SK-N-SH treated with all-trans-retinoic acid at 6 μM for 48 hours (cell line): ENCODE measurements at regions not wholly inside any gene's neighbourhood (a gene's known extent, or its start where the extent isn't known, plus 50 kb on each side); places are given as distances from the start of the nearest gene placed in this dataset.

ENCODE experiments used
- ATAC-seq: fragments of 200-7000 bp; cut with Tn5 transposase; 3 replicates; pipeline ENCODE4 v1.9.1; 2020; ENCODE audit warnings: mild to moderate bottlenecking, moderate library complexity
- ARNTL ChIP-seq: fragments of 450-650 bp; formaldehyde crosslinking; IDR thresholded peaks from 2 replicates; pipeline ENCODE4 v1.5.0; 2020; ENCODE audit warnings: low read depth, mild to moderate bottlenecking, moderate library complexity, borderline replicate concordance
- BACH2 ChIP-seq: fragments of 250-450 bp; sonication (Bioruptor Pico); IDR thresholded peaks from 2 replicates; pipeline ENCODE4 v1.9.0; 2021; ENCODE audit warnings: mild to moderate bottlenecking, borderline replicate concordance
- CREB5 ChIP-seq: fragments of 250-450 bp; sonication (Bioruptor Pico); IDR thresholded peaks from 2 replicates; pipeline ENCODE4 v1.5.1; 2020; ENCODE audit warnings: low read depth, mild to moderate bottlenecking, moderate library complexity
- CSDC2 ChIP-seq: fragments of 250-450 bp; sonication (Bioruptor Pico); IDR thresholded peaks from 2 replicates; pipeline ENCODE4 v1.5.0; 2020; ENCODE audit warnings: mild to moderate bottlenecking, moderate library complexity
- CSRNP3 ChIP-seq: fragments of 250-450 bp; sonication (Bioruptor Pico); IDR thresholded peaks from 2 replicates; pipeline ENCODE4 v1.5.1; 2021; ENCODE audit warnings: mild to moderate bottlenecking, moderate library complexity
- ESRRG ChIP-seq: fragments of 250-450 bp; sonication (Bioruptor Pico); IDR thresholded peaks from 2 replicates; pipeline ENCODE4 v1.6.1; 2021; ENCODE audit warnings: mild to moderate bottlenecking
- GLIS3 ChIP-seq: fragments of 250-450 bp; sonication (Bioruptor Pico); IDR thresholded peaks from 2 replicates; pipeline ENCODE4 v1.5.0; 2020; ENCODE audit warnings: mild to moderate bottlenecking, moderate library complexity
- ISL1 ChIP-seq: fragments of 250-450 bp; sonication (Bioruptor Pico); IDR thresholded peaks from 2 replicates; pipeline ENCODE4 v2.1.2; 2022; ENCODE audit warnings: mild to moderate bottlenecking, moderate library complexity
- OSR1 ChIP-seq: fragments of 250-450 bp; sonication (Bioruptor Pico); IDR thresholded peaks from 2 replicates; pipeline ENCODE4 v1.8.0; 2022; ENCODE audit warnings: moderate library complexity, mild to moderate bottlenecking, inconsistent platforms
- PATZ1 ChIP-seq: fragments of 250-450 bp; sonication (Bioruptor Pico); IDR thresholded peaks from 2 replicates; pipeline ENCODE4 v1.8.0; 2020; ENCODE audit warnings: mild to moderate bottlenecking, moderate library complexity, borderline replicate concordance
- POU6F1 ChIP-seq: fragments of 250-450 bp; sonication (Bioruptor Pico); IDR thresholded peaks from 2 replicates; pipeline ENCODE4 v1.8.0; 2021; ENCODE audit warnings: low read depth, mild to moderate bottlenecking, moderate library complexity, borderline replicate concordance
- PPARA ChIP-seq: fragments of 250-450 bp; sonication (Bioruptor Pico); IDR thresholded peaks from 2 replicates; pipeline ENCODE4 v1.5.0; 2020; ENCODE audit warnings: mild to moderate bottlenecking, borderline replicate concordance
- RARB ChIP-seq: fragments of 250-450 bp; sonication (Bioruptor Pico); IDR thresholded peaks from 2 replicates; pipeline ENCODE4 v1.8.0; 2021; ENCODE audit warnings: mild to moderate bottlenecking, moderate library complexity
- SNAI2 ChIP-seq: fragments of 250-450 bp; sonication (Bioruptor Pico); IDR thresholded peaks from 2 replicates; pipeline ENCODE4 v1.5.0; 2020; ENCODE audit warnings: mild to moderate bottlenecking, moderate library complexity
- TCF4 ChIP-seq: fragments of 250-450 bp; sonication (Bioruptor Pico); IDR thresholded peaks from 2 replicates; pipeline ENCODE4 v1.8.0; 2021; ENCODE audit warnings: mild to moderate bottlenecking, moderate library complexity, borderline replicate concordance
- TOX ChIP-seq: fragments of 250-450 bp; sonication (Bioruptor Pico); IDR thresholded peaks from 2 replicates; pipeline ENCODE4 v1.8.0; 2021; ENCODE audit warnings: mild to moderate bottlenecking, moderate library complexity, borderline replicate concordance
- ZC3H10 ChIP-seq: fragments of 250-450 bp; sonication (Bioruptor Pico); IDR thresholded peaks from 2 replicates; pipeline ENCODE4 v1.5.1; 2021; ENCODE audit warnings: mild to moderate bottlenecking, moderate library complexity
- ZFP3 ChIP-seq: fragments of 250-450 bp; sonication (Bioruptor Pico); IDR thresholded peaks from 2 replicates; pipeline ENCODE4 v1.5.0; 2020; ENCODE audit warnings: mild to moderate bottlenecking, moderate library complexity
- ZFP30 ChIP-seq: fragments of 450-650 bp; formaldehyde crosslinking; IDR thresholded peaks from 2 replicates; pipeline ENCODE4 v1.5.0; 2022; ENCODE audit warnings: mild to moderate bottlenecking, moderate library complexity
- ZNF565 ChIP-seq: fragments of 450-650 bp; formaldehyde crosslinking; conservative IDR thresholded peaks from 2 replicates; pipeline ENCODE4 v1.5.0; 2020; ENCODE audit warnings: low read depth, mild to moderate bottlenecking, moderate library complexity
- ZNF70 ChIP-seq: fragments of 450-650 bp; formaldehyde crosslinking; IDR thresholded peaks from 2 replicates; pipeline ENCODE4 v1.5.0; 2020; ENCODE audit warnings: mild to moderate bottlenecking, moderate library complexity

- no peak for TF ChIP-seq PPARA (CRISPR knock-in tag)
- no peak for TF ChIP-seq ZC3H10
- no peak for TF ChIP-seq ESRRG (CRISPR knock-in tag)
- no peak for TF ChIP-seq TCF4
- TF ChIP-seq CSRNP3 (CRISPR knock-in tag), result no peak
- no peak for TF ChIP-seq ZNF70
- no peak for TF ChIP-seq TOX
- no peak for TF ChIP-seq OSR1 (CRISPR knock-in tag)
- TF ChIP-seq ISL1, result no peak
- no peak for TF ChIP-seq POU6F1
- TF ChIP-seq SNAI2 (CRISPR knock-in tag), result no peak
- TF ChIP-seq ZNF565 (CRISPR knock-in tag), result no peak
- TF ChIP-seq, all 23 proteins: peak for 0
- no peak for ATAC-seq
These were observed 355.9 kb upstream of the ADGRL4 start for GRCh38 chr1:79362470-79362869.

- ATAC-seq, result peak; percentile 73
- no peak for TF ChIP-seq PATZ1 (CRISPR knock-in tag)
- no peak for TF ChIP-seq RARB
- no peak for TF ChIP-seq ARNTL (CRISPR knock-in tag)
- no peak for TF ChIP-seq CREB5
- no peak for TF ChIP-seq CSDC2 (CRISPR knock-in tag)
These were observed 348.6 kb upstream of the ADGRL4 start for GRCh38 chr1:79355090-79355489.

- TF ChIP-seq CREB5 (no peak), ZFP3 (no peak), ZC3H10 (no peak), GLIS3 (CRISPR knock-in tag) (no peak), OSR1 (CRISPR knock-in tag) (no peak), POU6F1 (no peak), ESRRG (CRISPR knock-in tag) (no peak), ZFP30 (no peak), TOX (no peak), CSDC2 (CRISPR knock-in tag) (no peak), ZNF70 (no peak), BACH2 (CRISPR knock-in tag) (no peak), SNAI2 (CRISPR knock-in tag) (no peak), ISL1 (no peak)
- ATAC-seq, result peak; percentile 89
These were observed 346.7 kb upstream of the ADGRL4 start for GRCh38 chr1:79353224-79353623.

- ATAC-seq, result no peak
- TF ChIP-seq ZFP3, result no peak
- no peak for TF ChIP-seq TOX
- TF ChIP-seq PATZ1 (CRISPR knock-in tag), result no peak
- no peak for TF ChIP-seq PPARA (CRISPR knock-in tag)
- TF ChIP-seq POU6F1, result no peak
- TF ChIP-seq ZC3H10, result no peak
- TF ChIP-seq SNAI2 (CRISPR knock-in tag), result no peak
- TF ChIP-seq GLIS3 (CRISPR knock-in tag), result no peak
- TF ChIP-seq CSDC2 (CRISPR knock-in tag), result no peak
- no peak for TF ChIP-seq ISL1
- TF ChIP-seq ARNTL (CRISPR knock-in tag), result no peak
- TF ChIP-seq CSRNP3 (CRISPR knock-in tag), result no peak
- no peak for TF ChIP-seq RARB
- TF ChIP-seq ZFP30, result no peak
These were observed 320.3 kb upstream of the ADGRL4 start for GRCh38 chr1:79326875-79327274.
